H9 (cell line): ENCODE measurements at regions not wholly inside any gene's neighbourhood (a gene's known extent, or its start where the extent isn't known, plus 50 kb on each side); places are given as distances from the start of the nearest gene placed in this dataset.

Source experiments
- DNase-seq: peaks from one replicate; pipeline ENCODE4 v3.0.0-alpha.2; 2017
- H2AFZ ChIP-seq: one replicate; pipeline ENCODE4 v1.6.1; 2013; ENCODE audit warnings: mild to moderate bottlenecking, low read length, control low read depth, moderate library complexity
- H2AK5ac ChIP-seq: 2 replicates; pipeline ENCODE4 v1.6.1; 2013; ENCODE audit warnings: low read length, control low read depth, mixed read lengths; ENCODE audit not compliant: insufficient read length
- H2BK120ac ChIP-seq: one replicate; pipeline ENCODE4 v1.6.1; 2013; ENCODE audit warnings: low read depth, mild to moderate bottlenecking, low read length, control low read depth, inconsistent platforms; ENCODE audit not compliant: poor library complexity, severe bottlenecking
- H2BK12ac ChIP-seq: 2 replicates; pipeline ENCODE4 v1.6.1; 2013; ENCODE audit warnings: low read length, control low read depth, mixed read lengths, low read depth; ENCODE audit not compliant: insufficient read length
- H2BK15ac ChIP-seq: 2 replicates; pipeline ENCODE4 v1.6.1; 2013; ENCODE audit warnings: low read depth, low read length, control low read depth
- H2BK20ac ChIP-seq: one replicate; pipeline ENCODE4 v1.6.1; 2013; ENCODE audit warnings: low read depth, mild to moderate bottlenecking, low read length, control low read depth, inconsistent platforms; ENCODE audit not compliant: poor library complexity, severe bottlenecking
- H2BK5ac ChIP-seq: 2 replicates; pipeline ENCODE4 v1.6.1; 2013; ENCODE audit warnings: low read length, control low read depth, mixed read lengths; ENCODE audit not compliant: insufficient read length
- H3K14ac ChIP-seq: 2 replicates; pipeline ENCODE4 v1.6.1; 2013; ENCODE audit warnings: low read length, control low read depth; ENCODE audit not compliant: insufficient read depth
- H3K18ac ChIP-seq: 2 replicates; pipeline ENCODE4 v1.6.1; 2013; ENCODE audit warnings: low read depth, mild to moderate bottlenecking, mixed read lengths, low read length, control low read depth; ENCODE audit not compliant: insufficient read length
- H3K23ac ChIP-seq: 2 replicates; pipeline ENCODE4 v1.6.1; 2013; ENCODE audit warnings: low read length, control low read depth, mixed read lengths, low read depth; ENCODE audit not compliant: insufficient read length
- H3K23me2 ChIP-seq: 2 replicates; pipeline ENCODE4 v1.6.1; 2013; ENCODE audit warnings: low read depth, mild to moderate bottlenecking, mixed read lengths, low read length, control low read depth; ENCODE audit not compliant: insufficient read length, poor library complexity, severe bottlenecking
- H3K27ac ChIP-seq: 2 replicates; pipeline ENCODE4 v1.5.1; 2013; ENCODE audit warnings: low read length, control low read depth, mixed read lengths, low read depth; ENCODE audit not compliant: insufficient read length
- H3K27me3 ChIP-seq: 2 replicates; pipeline ENCODE4 v1.6.1; 2013; ENCODE audit warnings: low read length, control low read depth, inconsistent platforms; ENCODE audit not compliant: insufficient read depth
- H3K4ac ChIP-seq: 2 replicates; pipeline ENCODE4 v1.6.1; 2013; ENCODE audit warnings: low read depth, mild to moderate bottlenecking, control low read depth, inconsistent platforms, low read length, moderate library complexity
- H3K4me1 ChIP-seq: 2 replicates; pipeline ENCODE4 v1.6.1; 2013; ENCODE audit warnings: low read length, control low read depth, inconsistent platforms; ENCODE audit not compliant: insufficient read depth
- H3K4me2 ChIP-seq: 2 replicates; pipeline ENCODE4 v1.6.1; 2013; ENCODE audit warnings: low read length, control low read depth, mixed read lengths; ENCODE audit not compliant: insufficient read length, insufficient read depth
- H3K56ac ChIP-seq: 2 replicates; pipeline ENCODE4 v1.6.1; 2013; ENCODE audit warnings: low read depth, mild to moderate bottlenecking, mixed read lengths, low read length, control low read depth; ENCODE audit not compliant: insufficient read length
- H3K79me1 ChIP-seq: 2 replicates; pipeline ENCODE4 v1.6.1; 2013; ENCODE audit warnings: low read depth, mild to moderate bottlenecking, moderate library complexity, low read length, control low read depth, inconsistent platforms; ENCODE audit not compliant: insufficient read depth, poor library complexity, severe bottlenecking
- H3K79me2 ChIP-seq: 2 replicates; pipeline ENCODE4 v1.6.1; 2013; ENCODE audit warnings: low read length, control low read depth, inconsistent platforms; ENCODE audit not compliant: insufficient read depth
- H3K9ac ChIP-seq: 2 replicates; pipeline ENCODE4 v1.6.1; 2013; ENCODE audit warnings: low read length, control low read depth, mixed read lengths; ENCODE audit not compliant: insufficient read length; ENCODE audit errors: extremely low read depth
- H3K9me3 ChIP-seq: one replicate; pipeline ENCODE4 v1.6.1; 2013; ENCODE audit warnings: low read depth, low read length, inconsistent platforms; ENCODE audit not compliant: control insufficient read depth
- H3T11ph ChIP-seq: one replicate; pipeline ENCODE4 v1.6.1; 2013; ENCODE audit warnings: mild to moderate bottlenecking, low read length, control low read depth, inconsistent platforms
- H4K20me1 ChIP-seq: one replicate; pipeline ENCODE4 v1.6.1; 2013; ENCODE audit not compliant: control insufficient read depth, insufficient read length, insufficient read depth
- H4K5ac ChIP-seq: 2 replicates; pipeline ENCODE4 v1.6.1; 2013; ENCODE audit warnings: low read depth, mild to moderate bottlenecking, mixed read lengths, low read length, control low read depth; ENCODE audit not compliant: insufficient read length
- H4K8ac ChIP-seq: replicated peaks from 2 replicates; pipeline ENCODE4 v1.6.1; 2013; ENCODE audit warnings: low read length, control low read depth, mixed read lengths, low read depth; ENCODE audit not compliant: insufficient read length
- H4K91ac ChIP-seq: 2 replicates; pipeline ENCODE4 v1.6.1; 2013; ENCODE audit warnings: low read depth, mild to moderate bottlenecking, moderate library complexity, mixed read lengths, low read length, control low read depth; ENCODE audit not compliant: insufficient read length
- H3K27ac Mint-ChIP-seq, 3 experiments: 2 replicates in 2 of 3; 3 replicates in 1 of 3; pipeline ENCODE4 v1.8.0; 2020 to 2021; ENCODE audit warnings: mixed read lengths in 3 of 3, mild to moderate bottlenecking in 1 of 3, moderate library complexity in 1 of 3
- H3K27me3 Mint-ChIP-seq: 2 replicates; pipeline ENCODE4 v1.8.0; 2021; ENCODE audit warnings: low read depth, mild to moderate bottlenecking, moderate library complexity, mixed read lengths
- H3K36me3 Mint-ChIP-seq, 3 experiments: 2 replicates in 2 of 3; 3 replicates in 1 of 3; pipeline ENCODE4 v1.8.0; 2020 to 2021; ENCODE audit warnings: low read depth in 3 of 3, mixed read lengths in 3 of 3; ENCODE audit not compliant: insufficient read depth in 1 of 3
- H3K4me1 Mint-ChIP-seq, 2 experiments: 2 replicates each; pipeline ENCODE4 v1.8.0; 2020; ENCODE audit warnings: mixed read lengths in 2 of 2
- H3K4me3 Mint-ChIP-seq, 2 experiments: 2 replicates in 1 of 2; 3 replicates in 1 of 2; pipeline ENCODE4 v1.8.0; 2020 to 2021; ENCODE audit warnings: mild to moderate bottlenecking in 2 of 2, mixed read lengths in 2 of 2, moderate library complexity in 1 of 2
- H3K9me3 Mint-ChIP-seq, 2 experiments: 2 replicates in 1 of 2; 3 replicates in 1 of 2; pipeline ENCODE4 v1.8.0; 2020; ENCODE audit warnings: mild to moderate bottlenecking in 2 of 2, mixed read lengths in 2 of 2, moderate library complexity in 1 of 2
- CTCF ChIP-seq: fragments of 200-600 bp; sonication (generic); conservative IDR thresholded peaks from 3 replicates; pipeline ENCODE4 v1.8.0; 2021; ENCODE audit warnings: antibody characterized with exemption, mild to moderate bottlenecking
- WGBS: extraction: QIAGEN DNeasy Blood & Tissue Kit; methylation state at CpG from one replicate; pipeline ENCODE4 v1.1.7; 2013; ENCODE audit warnings: missing lambda C conversion rate, low lambda C conversion rate, mixed read lengths; ENCODE audit not compliant: insufficient read length; ENCODE audit errors: extremely low coverage; 5-methylcytosine and 5-hydroxymethylcytosine counted together

- Histone ChIP-seq H3K27me3 (no peaks in the 10 kb centered on the region), H3K4ac (no peak overlapping the region)
Measured at GRCh38 chr3:59160133-59160746, 110.4 kb upstream of the CFAP20DC start.

More at GRCh38 chr3:59160133-59160746, 110.4 kb upstream of the CFAP20DC start:
- H2AK5ac ChIP-seq = no peak overlapping the region
- Mint-ChIP-seq H3K27me3 (no peaks in the 10 kb centered on the region; the same call in 1 of the 2 replicates), H3K4me3 (no peak overlapping the region), H3K27ac (no peak overlapping the region), H3K36me3 (no peaks in the 10 kb centered on the region), H3K9me3 (no peaks in the 10 kb centered on the region), H3K4me1 (peaks cover under 1 to 5% of the 10 kb centered on the region in 2 experiments; a peak in 3 of 4 replicates)
- H2BK120ac ChIP-seq = no peak overlapping the region
- H3K4me2 ChIP-seq = no peak overlapping the region
- no peak overlapping the region for H3K56ac ChIP-seq
- no peak overlapping the region for H4K8ac ChIP-seq
- no peaks in the 10 kb centered on the region for H3K9me3 ChIP-seq
- H3K14ac ChIP-seq = no peak overlapping the region
- H3K79me2 ChIP-seq = no peaks in the 10 kb centered on the region
- no peak overlapping the region for H2BK5ac ChIP-seq
- H3K18ac ChIP-seq = no peak overlapping the region
- no peak overlapping the region for H3T11ph ChIP-seq
- no peaks in the 10 kb centered on the region for H3K79me1 ChIP-seq
- H2BK15ac ChIP-seq = no peak overlapping the region
- H4K5ac ChIP-seq = no peak overlapping the region
- no CpG with 5 or more reads among the region's 4 CpGs for WGBS
- TF ChIP-seq CTCF = no peak
- H3K23ac ChIP-seq = no peak overlapping the region
- no peak overlapping the region for H2AFZ ChIP-seq
- no peak for DNase-seq
- H3K9ac ChIP-seq = no peak overlapping the region
- no peak overlapping the region for H3K27ac ChIP-seq
- no peak overlapping the region for H4K91ac ChIP-seq
- no peak overlapping the region for H2BK20ac ChIP-seq
- no peaks in the 10 kb centered on the region for H3K23me2 ChIP-seq
- H3K4me1 ChIP-seq = no peaks in the 10 kb centered on the region
- no peaks in the 10 kb centered on the region for H4K20me1 ChIP-seq
- no peak overlapping the region for H2BK12ac ChIP-seq
